ENCODE measurements at regions not wholly inside any gene's neighbourhood (a gene's known extent, or its start where the extent isn't known, plus 50 kb on each side); places are given as distances from the start of the nearest gene placed in this dataset.

DNA sequence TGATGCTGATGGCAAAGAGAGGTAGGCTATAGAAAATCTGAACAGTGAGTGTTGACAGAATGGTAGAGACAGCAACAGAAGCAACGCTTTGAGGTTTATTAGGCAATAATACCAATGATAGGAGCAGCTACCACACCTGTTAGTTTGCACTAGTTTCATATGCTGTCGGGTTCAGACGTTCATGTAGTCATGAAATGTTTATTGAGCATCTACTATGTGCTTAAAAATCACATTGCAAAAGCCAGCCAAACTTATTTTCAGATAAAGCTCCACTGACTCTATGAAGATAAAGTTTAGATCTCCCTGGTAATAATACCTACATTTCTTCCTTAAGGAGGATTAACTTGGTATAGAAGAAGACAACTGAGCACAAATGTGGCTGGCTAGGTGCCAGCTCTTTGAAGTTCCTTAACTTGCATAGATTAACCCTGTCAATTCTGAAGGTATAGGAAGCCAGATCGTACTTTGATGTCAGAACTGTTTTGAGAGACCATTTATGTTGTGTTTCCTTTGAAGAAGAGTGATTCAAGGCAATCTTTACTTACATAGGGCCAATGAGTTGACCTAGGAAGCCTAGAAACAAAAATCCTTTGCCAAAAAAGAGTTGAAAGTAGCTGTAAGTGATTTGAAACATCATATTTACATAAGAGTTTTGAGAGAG lies 71.5 kb downstream of the DISP1 start:
- Histone ChIP-seq H3K4me3 (no peak overlapping the region), H3K9me3 (replicated peaks) (no peaks in the 10 kb centered on the region), H3K27ac (replicated peaks) (no peak overlapping the region), H3K27me3 (ENCODE audit: low read depth) (no peaks in the 10 kb centered on the region), H3K36me3 (no peaks in the 10 kb centered on the region), H3K4me1 (peaks cover 14% of the 10 kb centered on the region)
- TF ChIP-seq, protein P1, sequence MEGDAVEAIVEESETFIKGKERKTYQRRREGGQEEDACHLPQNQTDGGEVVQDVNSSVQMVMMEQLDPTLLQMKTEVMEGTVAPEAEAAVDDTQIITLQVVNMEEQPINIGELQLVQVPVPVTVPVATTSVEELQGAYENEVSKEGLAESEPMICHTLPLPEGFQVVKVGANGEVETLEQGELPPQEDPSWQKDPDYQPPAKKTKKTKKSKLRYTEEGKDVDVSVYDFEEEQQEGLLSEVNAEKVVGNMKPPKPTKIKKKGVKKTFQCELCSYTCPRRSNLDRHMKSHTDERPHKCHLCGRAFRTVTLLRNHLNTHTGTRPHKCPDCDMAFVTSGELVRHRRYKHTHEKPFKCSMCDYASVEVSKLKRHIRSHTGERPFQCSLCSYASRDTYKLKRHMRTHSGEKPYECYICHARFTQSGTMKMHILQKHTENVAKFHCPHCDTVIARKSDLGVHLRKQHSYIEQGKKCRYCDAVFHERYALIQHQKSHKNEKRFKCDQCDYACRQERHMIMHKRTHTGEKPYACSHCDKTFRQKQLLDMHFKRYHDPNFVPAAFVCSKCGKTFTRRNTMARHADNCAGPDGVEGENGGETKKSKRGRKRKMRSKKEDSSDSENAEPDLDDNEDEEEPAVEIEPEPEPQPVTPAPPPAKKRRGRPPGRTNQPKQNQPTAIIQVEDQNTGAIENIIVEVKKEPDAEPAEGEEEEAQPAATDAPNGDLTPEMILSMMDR (IDR thresholded peaks at IDR 0.05; ENCODE audit: borderline replicate concordance): no peak
- intact Hi-C loops (cut with micrococcal nuclease): no loop called here
- no peak for DNase-seq

DNA sequence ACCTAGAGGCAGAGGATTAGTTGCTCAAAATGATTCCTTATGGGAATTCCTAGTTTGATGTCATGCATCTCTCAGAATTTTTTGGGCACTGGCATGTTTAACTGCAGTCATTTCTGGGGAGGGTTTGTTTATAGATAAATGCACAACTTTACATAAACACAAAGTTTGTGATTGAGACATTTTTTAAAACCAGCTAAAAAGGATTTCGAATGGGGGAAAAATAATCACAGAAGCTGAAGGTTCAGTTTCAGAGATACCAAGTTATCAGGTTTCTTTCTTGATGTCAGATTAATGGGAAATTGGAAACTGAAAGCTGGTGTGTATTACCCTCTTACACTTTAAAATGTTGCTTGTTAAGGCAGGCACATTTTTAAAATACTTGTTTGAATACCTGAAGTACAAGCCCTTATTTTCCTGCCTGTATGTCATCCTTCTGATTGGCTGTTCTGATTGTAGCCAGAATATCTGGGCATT lies 72.1 kb downstream of the DISP1 start:
- TF ChIP-seq, protein P1 (IDR thresholded peaks at IDR 0.05; ENCODE audit: borderline replicate concordance): no peak
- Histone ChIP-seq H3K9me3 (replicated peaks) (no peaks in the 10 kb centered on the region), H3K27ac (replicated peaks) (no peak overlapping the region), H3K4me1 (peaks cover 19% of the 10 kb centered on the region), H3K27me3 (ENCODE audit: low read depth) (no peaks in the 10 kb centered on the region), H3K4me3 (no peak overlapping the region), H3K36me3 (no peaks in the 10 kb centered on the region)
- intact Hi-C loops (cut with micrococcal nuclease): no loop called here
- DNase-seq: no peak

DNA sequence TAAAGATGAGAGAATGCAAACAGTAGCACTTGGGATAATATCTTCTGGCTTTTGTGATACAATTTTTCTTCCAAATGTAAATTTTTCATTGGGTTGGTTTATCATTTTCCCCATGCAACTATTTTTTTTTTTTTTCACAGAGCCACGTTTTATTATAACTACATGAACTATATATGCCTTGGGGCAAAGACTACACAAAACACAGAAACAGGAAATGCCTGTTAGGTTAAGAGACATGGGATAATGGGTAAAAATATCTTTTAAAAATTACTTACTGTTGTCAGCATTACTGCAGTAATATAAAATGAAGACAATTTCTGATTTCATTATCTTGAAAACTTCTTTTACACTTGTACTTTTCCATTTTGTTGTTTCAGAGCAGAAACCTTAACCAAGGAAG lies 74.6 kb downstream of the DISP1 start:
- Histone ChIP-seq H3K4me1 (peaks cover 26% of the 10 kb centered on the region), H3K27ac (replicated peaks) (no peak overlapping the region), H3K27me3 (ENCODE audit: low read depth) (no peaks in the 10 kb centered on the region), H3K9me3 (replicated peaks) (no peaks in the 10 kb centered on the region), H3K36me3 (no peaks in the 10 kb centered on the region), H3K4me3 (no peak overlapping the region)
- intact Hi-C loops (cut with micrococcal nuclease): no loop called here
- DNase-seq: no peak
- TF ChIP-seq, protein P1 (IDR thresholded peaks at IDR 0.05; ENCODE audit: borderline replicate concordance): no peak

DNA sequence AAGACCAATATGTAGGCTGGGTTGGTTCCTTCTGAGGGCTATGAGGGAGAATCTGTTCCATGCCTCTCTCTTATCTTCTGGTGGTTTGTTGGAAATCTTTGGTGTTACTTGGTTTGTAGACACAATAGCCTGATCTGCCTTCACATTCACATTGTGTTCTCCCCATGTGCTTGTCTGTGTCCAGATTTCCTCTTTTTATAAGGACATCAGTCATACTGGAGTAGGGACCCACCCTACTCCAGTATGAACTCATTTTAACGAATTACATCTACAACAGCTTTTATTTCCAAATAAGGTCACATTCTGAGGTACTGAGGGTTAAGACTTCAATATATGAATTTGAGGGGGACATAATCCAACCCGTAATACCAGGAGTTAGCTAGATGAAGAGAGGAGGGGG lies 75.9 kb downstream of the DISP1 start:
- no peaks in the 10 kb centered on the region for H3K36me3 ChIP-seq

DNA sequence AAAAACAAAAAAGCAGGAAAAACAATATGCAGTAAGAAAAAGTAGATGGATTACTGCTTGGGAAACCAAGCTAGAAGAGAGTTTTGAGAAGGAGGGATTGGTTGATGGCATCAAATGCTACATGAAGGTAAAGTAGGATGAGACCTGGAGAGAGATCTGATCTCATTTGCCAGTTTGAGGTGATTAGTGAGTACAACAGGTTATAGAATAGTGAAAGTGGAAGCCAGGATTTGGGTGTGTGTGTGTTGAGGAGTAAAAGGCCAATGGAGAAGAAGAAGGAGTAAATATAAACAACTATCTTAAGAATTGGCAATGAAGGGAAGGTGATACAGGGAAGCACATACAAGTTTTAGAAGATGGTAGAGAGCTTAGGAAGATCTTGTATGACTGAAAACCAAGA lies 76.7 kb downstream of the DISP1 start:
- Histone ChIP-seq H3K36me3 (no peaks in the 10 kb centered on the region), H3K27ac (replicated peaks) (peak overlapping the region; percentile 55), H3K4me1 (peaks cover 28% of the 10 kb centered on the region), H3K4me3 (no peak overlapping the region), H3K27me3 (ENCODE audit: low read depth) (no peaks in the 10 kb centered on the region), H3K9me3 (replicated peaks) (no peaks in the 10 kb centered on the region)
- intact Hi-C loops (cut with micrococcal nuclease): no loop called here
- no peak for DNase-seq
- TF ChIP-seq, protein P1 (IDR thresholded peaks at IDR 0.05; ENCODE audit: borderline replicate concordance): no peak

More for the DNA sequence above, 75.9 kb downstream of the DISP1 start:
- no peak for DNase-seq
- H3K27ac ChIP-seq (replicated peaks): no peak overlapping the region
- H3K9me3 ChIP-seq (replicated peaks): no peaks in the 10 kb centered on the region
- TF ChIP-seq, protein P1 (IDR thresholded peaks at IDR 0.05; ENCODE audit: borderline replicate concordance): no peak
- intact Hi-C loops (cut with micrococcal nuclease): no loop called here
- H3K4me3 ChIP-seq: no peak overlapping the region
- H3K27me3 ChIP-seq (ENCODE audit: low read depth): no peaks in the 10 kb centered on the region
- peaks cover 26% of the 10 kb centered on the region for H3K4me1 ChIP-seq
